GM12878 (cell line): ENCODE measurements at regions not wholly inside any gene's neighbourhood (a gene's known extent, or its start where the extent isn't known, plus 50 kb on each side); places are given as distances from the start of the nearest gene placed in this dataset.

ENCODE experiments used
- ATF3 ChIP-seq: IDR thresholded peaks from 2 replicates; pipeline ENCODE4 v1.6.1; 2011; ENCODE audit warnings: low read depth, mild to moderate bottlenecking, low read length, moderate library complexity, borderline replicate concordance; ENCODE audit errors: extremely low read depth
- EP300 ChIP-seq, 2 experiments: fragments of 150-350 bp in 1 of 2; IDR thresholded peaks; 2 replicates each; pipeline ENCODE4 v1.6.1; 2011 to 2012; ENCODE audit warnings: low read depth in 2 of 2, low read length in 2 of 2, borderline replicate concordance in 1 of 2, improper control_type of control experiment in 1 of 2, inconsistent platforms in 1 of 2; ENCODE audit not compliant: control insufficient read depth in 1 of 2
- EZH2 ChIP-seq: IDR thresholded peaks from 2 replicates; pipeline ENCODE4 v1.6.1; 2012; ENCODE audit warnings: low read depth, mild to moderate bottlenecking, control low read depth, inconsistent platforms, low read length, borderline replicate concordance; ENCODE audit not compliant: control insufficient read depth
- HCFC1 ChIP-seq: fragments of 150-350 bp; IDR thresholded peaks from 2 replicates; pipeline ENCODE4 v1.6.1; 2014; ENCODE audit warnings: low read length
- POLR2A ChIP-seq: IDR thresholded peaks from 2 replicates; pipeline ENCODE4 v1.6.1; 2011; ENCODE audit warnings: low read depth, mild to moderate bottlenecking, low read length
- POLR2AphosphoS5 ChIP-seq: IDR thresholded peaks from 2 replicates; pipeline ENCODE4 v1.6.1; 2011; ENCODE audit warnings: mild to moderate bottlenecking, low read length, inconsistent platforms
- RAD51 ChIP-seq: fragments of 450-650 bp; IDR thresholded peaks from 2 replicates; pipeline ENCODE4 v1.6.1; 2016; ENCODE audit warnings: moderate library complexity, mild to moderate bottlenecking, inconsistent platforms
- RCOR1 ChIP-seq: conservative IDR thresholded peaks from 2 replicates; pipeline ENCODE4 v1.6.1; 2012; ENCODE audit warnings: low read depth, low read length, improper control_type of control experiment
- TBL1XR1 ChIP-seq: IDR thresholded peaks from 2 replicates; pipeline ENCODE4 v1.6.1; 2012; ENCODE audit warnings: low read depth, low read length, improper control_type of control experiment
- USF1 ChIP-seq: IDR thresholded peaks from 2 replicates; pipeline ENCODE4 v1.6.1; 2011; ENCODE audit warnings: borderline replicate concordance, low read depth, mild to moderate bottlenecking, moderate library complexity, mixed read lengths, low read length; ENCODE audit not compliant: insufficient read depth; ENCODE audit errors: extremely low read length
- TF ChIP-seq, protein P1 (sequence below), 3 experiments: IDR thresholded peaks in 2 of 3; conservative IDR thresholded peaks in 1 of 3; 2 replicates each; pipeline ENCODE4 v1.5.1; 2011; ENCODE audit warnings: low read depth in 3 of 3, low read length in 3 of 3, mild to moderate bottlenecking in 3 of 3, control low read depth in 2 of 3, moderate library complexity in 2 of 3, inconsistent platforms in 1 of 3, mixed read lengths in 1 of 3; ENCODE audit not compliant: control insufficient read depth in 2 of 3, insufficient read depth in 1 of 3; ENCODE audit errors: extremely low read depth in 1 of 3
- TF ChIP-seq, protein P2 (sequence below): fragments of 450-650 bp; formaldehyde crosslinking; IDR thresholded peaks from 2 replicates; pipeline ENCODE4 v1.5.0; 2022; ENCODE audit warnings: mild to moderate bottlenecking, missing genetic modification characterization

- TF ChIP-seq POLR2A (no peak), EZH2 (no peak), TBL1XR1 (no peak), ATF3 (no peak), POLR2AphosphoS5 (no peak), HCFC1 (no peak), RAD51 (no peak), USF1 (no peak), RCOR1 (no peak), EP300 (IDR thresholded peaks at IDR 0.05; ENCODE audit: borderline replicate concordance in 1 of 2, control insufficient read depth in 1 of 2, low read depth in 2 of 2, low read length in 2 of 2) (no peak)
- TF ChIP-seq, protein P1, sequence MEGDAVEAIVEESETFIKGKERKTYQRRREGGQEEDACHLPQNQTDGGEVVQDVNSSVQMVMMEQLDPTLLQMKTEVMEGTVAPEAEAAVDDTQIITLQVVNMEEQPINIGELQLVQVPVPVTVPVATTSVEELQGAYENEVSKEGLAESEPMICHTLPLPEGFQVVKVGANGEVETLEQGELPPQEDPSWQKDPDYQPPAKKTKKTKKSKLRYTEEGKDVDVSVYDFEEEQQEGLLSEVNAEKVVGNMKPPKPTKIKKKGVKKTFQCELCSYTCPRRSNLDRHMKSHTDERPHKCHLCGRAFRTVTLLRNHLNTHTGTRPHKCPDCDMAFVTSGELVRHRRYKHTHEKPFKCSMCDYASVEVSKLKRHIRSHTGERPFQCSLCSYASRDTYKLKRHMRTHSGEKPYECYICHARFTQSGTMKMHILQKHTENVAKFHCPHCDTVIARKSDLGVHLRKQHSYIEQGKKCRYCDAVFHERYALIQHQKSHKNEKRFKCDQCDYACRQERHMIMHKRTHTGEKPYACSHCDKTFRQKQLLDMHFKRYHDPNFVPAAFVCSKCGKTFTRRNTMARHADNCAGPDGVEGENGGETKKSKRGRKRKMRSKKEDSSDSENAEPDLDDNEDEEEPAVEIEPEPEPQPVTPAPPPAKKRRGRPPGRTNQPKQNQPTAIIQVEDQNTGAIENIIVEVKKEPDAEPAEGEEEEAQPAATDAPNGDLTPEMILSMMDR (IDR thresholded peaks at IDR 0.05 in 2 of 3, conservative IDR thresholded peaks at IDR 0.05 in 1 of 3; ENCODE audit: control insufficient read depth in 2 of 3, extremely low read depth in 1 of 3, insufficient read depth in 1 of 3, low read depth in 3 of 3, low read length in 3 of 3) = no peak
- TF ChIP-seq, protein P2, sequence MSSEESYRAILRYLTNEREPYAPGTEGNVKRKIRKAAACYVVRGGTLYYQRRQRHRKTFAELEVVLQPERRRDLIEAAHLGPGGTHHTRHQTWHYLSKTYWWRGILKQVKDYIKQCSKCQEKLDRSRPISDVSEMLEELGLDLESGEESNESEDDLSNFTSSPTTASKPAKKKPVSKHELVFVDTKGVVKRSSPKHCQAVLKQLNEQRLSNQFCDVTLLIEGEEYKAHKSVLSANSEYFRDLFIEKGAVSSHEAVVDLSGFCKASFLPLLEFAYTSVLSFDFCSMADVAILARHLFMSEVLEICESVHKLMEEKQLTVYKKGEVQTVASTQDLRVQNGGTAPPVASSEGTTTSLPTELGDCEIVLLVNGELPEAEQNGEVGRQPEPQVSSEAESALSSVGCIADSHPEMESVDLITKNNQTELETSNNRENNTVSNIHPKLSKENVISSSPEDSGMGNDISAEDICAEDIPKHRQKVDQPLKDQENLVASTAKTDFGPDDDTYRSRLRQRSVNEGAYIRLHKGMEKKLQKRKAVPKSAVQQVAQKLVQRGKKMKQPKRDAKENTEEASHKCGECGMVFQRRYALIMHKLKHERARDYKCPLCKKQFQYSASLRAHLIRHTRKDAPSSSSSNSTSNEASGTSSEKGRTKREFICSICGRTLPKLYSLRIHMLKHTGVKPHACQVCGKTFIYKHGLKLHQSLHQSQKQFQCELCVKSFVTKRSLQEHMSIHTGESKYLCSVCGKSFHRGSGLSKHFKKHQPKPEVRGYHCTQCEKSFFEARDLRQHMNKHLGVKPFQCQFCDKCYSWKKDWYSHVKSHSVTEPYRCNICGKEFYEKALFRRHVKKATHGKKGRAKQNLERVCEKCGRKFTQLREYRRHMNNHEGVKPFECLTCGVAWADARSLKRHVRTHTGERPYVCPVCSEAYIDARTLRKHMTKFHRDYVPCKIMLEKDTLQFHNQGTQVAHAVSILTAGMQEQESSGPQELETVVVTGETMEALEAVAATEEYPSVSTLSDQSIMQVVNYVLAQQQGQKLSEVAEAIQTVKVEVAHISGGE (CRISPR knock-in tag) = no peak
Measured at GRCh38 chr18:78448591-78448990, 531.0 kb upstream of the SALL3 start.
